ENCODE measurements at regions not wholly inside any gene's neighbourhood (a gene's known extent, or its start where the extent isn't known, plus 50 kb on each side); places are given as distances from the start of the nearest gene placed in this dataset.

DNA sequence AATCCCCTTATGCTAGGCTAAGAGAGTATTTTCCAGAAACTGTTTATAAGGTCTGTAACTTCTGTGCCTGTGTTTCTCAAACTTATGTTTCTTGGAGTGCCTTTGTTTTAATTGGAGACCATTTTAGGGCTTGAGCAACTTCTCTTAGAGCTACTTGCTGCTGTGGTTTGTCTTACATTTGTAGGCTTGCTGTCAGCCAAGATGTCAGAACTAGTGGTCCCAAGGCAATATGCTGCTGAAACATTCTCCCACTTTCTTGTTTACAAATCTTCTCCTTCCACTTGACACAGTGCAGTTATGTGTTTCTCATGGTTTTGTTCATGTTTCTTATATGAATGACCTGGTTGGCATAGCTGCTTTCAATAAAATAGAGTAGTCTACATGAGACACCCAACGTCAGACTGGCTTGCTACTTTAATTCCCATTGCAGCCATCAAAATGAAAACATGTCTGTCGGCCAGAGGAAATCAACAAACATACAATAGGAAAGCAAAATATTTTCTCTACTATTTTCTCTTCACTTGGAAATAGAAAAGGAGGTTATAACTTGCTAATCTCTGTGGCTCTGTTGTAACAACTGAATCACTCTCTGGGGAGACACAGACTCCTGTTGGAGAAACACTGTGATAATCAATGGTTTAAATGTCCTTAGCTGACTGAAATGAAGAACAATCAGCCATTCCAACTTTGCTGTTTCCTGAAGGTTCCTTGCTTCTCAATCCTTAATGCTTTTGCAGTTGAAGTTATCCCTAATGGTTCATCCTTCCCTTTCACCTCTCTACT lies 426.4 kb downstream of the PDGFC start:
- no peak overlapping the region for H3K9ac ChIP-seq (ENCODE audit: low read length)
- H3K27ac ChIP-seq (ENCODE audit: low read depth, low read length): no peak overlapping the region
- no peaks in the 10 kb centered on the region for H3K9me2 ChIP-seq (replicated peaks; ENCODE audit: insufficient read depth, low read length)
- no peak overlapping the region for H3K4me2 ChIP-seq (ENCODE audit: low read depth, low read length, poor library complexity, severe bottlenecking)
- H2AFZ ChIP-seq (ENCODE audit: low read depth, low read length, severe bottlenecking): no peak overlapping the region
- TF ChIP-seq, protein P1, sequence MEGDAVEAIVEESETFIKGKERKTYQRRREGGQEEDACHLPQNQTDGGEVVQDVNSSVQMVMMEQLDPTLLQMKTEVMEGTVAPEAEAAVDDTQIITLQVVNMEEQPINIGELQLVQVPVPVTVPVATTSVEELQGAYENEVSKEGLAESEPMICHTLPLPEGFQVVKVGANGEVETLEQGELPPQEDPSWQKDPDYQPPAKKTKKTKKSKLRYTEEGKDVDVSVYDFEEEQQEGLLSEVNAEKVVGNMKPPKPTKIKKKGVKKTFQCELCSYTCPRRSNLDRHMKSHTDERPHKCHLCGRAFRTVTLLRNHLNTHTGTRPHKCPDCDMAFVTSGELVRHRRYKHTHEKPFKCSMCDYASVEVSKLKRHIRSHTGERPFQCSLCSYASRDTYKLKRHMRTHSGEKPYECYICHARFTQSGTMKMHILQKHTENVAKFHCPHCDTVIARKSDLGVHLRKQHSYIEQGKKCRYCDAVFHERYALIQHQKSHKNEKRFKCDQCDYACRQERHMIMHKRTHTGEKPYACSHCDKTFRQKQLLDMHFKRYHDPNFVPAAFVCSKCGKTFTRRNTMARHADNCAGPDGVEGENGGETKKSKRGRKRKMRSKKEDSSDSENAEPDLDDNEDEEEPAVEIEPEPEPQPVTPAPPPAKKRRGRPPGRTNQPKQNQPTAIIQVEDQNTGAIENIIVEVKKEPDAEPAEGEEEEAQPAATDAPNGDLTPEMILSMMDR (IDR thresholded peaks at IDR 0.05; ENCODE audit: insufficient read depth, low read length, poor library complexity, severe bottlenecking): no peak
- TF ChIP-seq EZH2phosphoT487 (conservative IDR thresholded peaks at IDR 0.05; ENCODE audit: low read length): no peak
- no peaks in the 10 kb centered on the region for H3K79me2 ChIP-seq (ENCODE audit: insufficient read depth, low read length)
- no peaks in the 10 kb centered on the region for H3K27me3 ChIP-seq (ENCODE audit: low read length)
- no peaks in the 10 kb centered on the region for H3K36me3 ChIP-seq (ENCODE audit: low read length)
- H3K9me3 ChIP-seq (ENCODE audit: insufficient read depth, low read length): no peaks in the 10 kb centered on the region
- no peak overlapping the region for H3K4me3 ChIP-seq (ENCODE audit: insufficient read depth, low read length, poor library complexity, severe bottlenecking)
- no peaks in the 10 kb centered on the region for H3F3A ChIP-seq (ENCODE audit: insufficient read depth)
- H4K20me1 ChIP-seq (ENCODE audit: low read depth, low read length): no peaks in the 10 kb centered on the region

DNA sequence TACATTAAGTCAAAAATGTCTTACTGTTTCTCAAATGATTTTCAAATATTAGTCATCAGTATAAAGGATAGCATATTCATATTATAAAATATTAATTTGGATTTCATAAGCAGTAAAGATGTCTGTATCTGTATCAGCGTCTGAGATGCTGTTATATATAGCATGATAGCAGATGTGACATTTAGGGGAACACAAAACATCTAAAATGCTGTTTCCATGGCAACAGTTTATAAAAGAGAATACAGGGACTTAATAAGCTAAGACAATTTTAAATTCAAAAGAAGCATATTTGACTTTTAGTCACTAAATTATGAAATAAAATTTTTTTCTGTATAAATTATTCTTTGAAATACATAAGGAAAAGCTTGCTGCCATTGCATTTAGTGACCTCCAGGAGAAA lies 432.2 kb downstream of the PDGFC start:
- Histone ChIP-seq H3K36me3 (ENCODE audit: low read length) (no peaks in the 10 kb centered on the region), H3K9me2 (replicated peaks; ENCODE audit: insufficient read depth, low read length) (no peaks in the 10 kb centered on the region; the same call in 1 of the 2 replicates), H3K27ac (ENCODE audit: low read depth, low read length) (no peak overlapping the region), H3K4me3 (ENCODE audit: insufficient read depth, low read length, poor library complexity, severe bottlenecking) (no peak overlapping the region), H3K9me3 (ENCODE audit: insufficient read depth, low read length) (no peaks in the 10 kb centered on the region), H3K27me3 (ENCODE audit: low read length) (no peaks in the 10 kb centered on the region), H2AFZ (ENCODE audit: low read depth, low read length, severe bottlenecking) (no peak overlapping the region), H4K20me1 (ENCODE audit: low read depth, low read length) (no peaks in the 10 kb centered on the region), H3K79me2 (ENCODE audit: insufficient read depth, low read length) (no peaks in the 10 kb centered on the region), H3F3A (ENCODE audit: insufficient read depth) (no peaks in the 10 kb centered on the region), H3K4me2 (ENCODE audit: low read depth, low read length, poor library complexity, severe bottlenecking) (no peak overlapping the region), H3K9ac (ENCODE audit: low read length) (no peak overlapping the region)
- TF ChIP-seq, protein P1 (IDR thresholded peaks at IDR 0.05; ENCODE audit: insufficient read depth, low read length, poor library complexity, severe bottlenecking): no peak
- TF ChIP-seq EZH2phosphoT487 (conservative IDR thresholded peaks at IDR 0.05; ENCODE audit: low read length): no peak

DNA sequence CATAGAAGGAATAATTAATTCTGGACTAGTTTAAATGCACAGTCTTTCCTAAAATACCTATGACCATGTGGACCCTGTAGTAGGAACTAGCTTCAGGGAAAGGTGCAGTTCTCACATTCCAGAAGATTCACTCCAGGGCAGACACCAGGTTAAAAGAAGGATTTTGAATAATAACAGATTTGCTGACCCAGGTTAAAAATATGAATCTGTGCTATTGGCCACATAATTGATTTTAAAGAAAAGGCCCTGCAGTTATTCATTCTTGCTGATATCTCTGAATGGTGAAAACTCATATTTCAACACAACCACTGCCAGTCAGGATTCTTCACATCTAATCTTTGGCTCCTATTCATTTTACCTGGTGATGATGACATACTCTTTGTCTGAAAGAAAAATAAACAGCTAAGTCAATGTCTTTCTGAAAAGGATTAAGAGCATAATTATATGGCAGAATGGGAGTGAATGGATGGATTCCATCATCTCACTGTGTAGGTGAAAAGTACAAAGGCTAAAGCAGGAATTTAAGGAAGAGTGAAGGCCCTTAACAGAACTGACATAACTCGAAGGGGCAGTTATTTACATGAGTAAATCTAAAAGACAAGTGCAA lies 432.8 kb downstream of the PDGFC start:
- no peaks in the 10 kb centered on the region for H3K79me2 ChIP-seq (ENCODE audit: insufficient read depth, low read length)
- H3K27me3 ChIP-seq (ENCODE audit: low read length): no peaks in the 10 kb centered on the region
- no peak overlapping the region for H2AFZ ChIP-seq (ENCODE audit: low read depth, low read length, severe bottlenecking)
- H3K4me3 ChIP-seq (ENCODE audit: insufficient read depth, low read length, poor library complexity, severe bottlenecking): no peak overlapping the region
- H4K20me1 ChIP-seq (ENCODE audit: low read depth, low read length): no peaks in the 10 kb centered on the region
- no peaks in the 10 kb centered on the region for H3K36me3 ChIP-seq (ENCODE audit: low read length)
- H3K9me3 ChIP-seq (ENCODE audit: insufficient read depth, low read length): no peaks in the 10 kb centered on the region
- TF ChIP-seq EZH2phosphoT487 (conservative IDR thresholded peaks at IDR 0.05; ENCODE audit: low read length): no peak
- TF ChIP-seq, protein P1 (IDR thresholded peaks at IDR 0.05; ENCODE audit: insufficient read depth, low read length, poor library complexity, severe bottlenecking): no peak
- H3K4me2 ChIP-seq (ENCODE audit: low read depth, low read length, poor library complexity, severe bottlenecking): no peak overlapping the region
- no peak overlapping the region for H3K27ac ChIP-seq (ENCODE audit: low read depth, low read length)
- H3K9me2 ChIP-seq (replicated peaks; ENCODE audit: insufficient read depth, low read length): no peaks in the 10 kb centered on the region; the same call in 1 of the 2 replicates
- no peaks in the 10 kb centered on the region for H3F3A ChIP-seq (ENCODE audit: insufficient read depth)
- H3K9ac ChIP-seq (ENCODE audit: low read length): no peak overlapping the region
